ENCODE measurements at regions not wholly inside any gene's neighbourhood (a gene's known extent, or its start where the extent isn't known, plus 50 kb on each side); places are given as distances from the start of the nearest gene placed in this dataset.
"Not testable (repeated sequence)": the region's sequence is repeated elsewhere in the genome, so short reads cannot be mapped to it uniquely, and the experiment has no call there.

GRCh38 chr7:101749891-101750290, 67.5 kb upstream of the CUX1 start:
- ChIA-PET POLR2A (no interaction called here), CTCF (no interaction called here)
- DNase-seq: no peak
- Histone ChIP-seq H3K36me3 (ENCODE audit: insufficient read depth, low read length) (no peaks in the 10 kb centered on the region), H3K27me3 (ENCODE audit: insufficient read depth, low read length, poor library complexity, severe bottlenecking) (no peaks in the 10 kb centered on the region), H3K27ac (ENCODE audit: low read depth, low read length) (no peak overlapping the region), H3K4me1 (ENCODE audit: insufficient read depth, low read length) (peaks cover 5% of the 10 kb centered on the region), H3K9me3 (ENCODE audit: low read length) (no peaks in the 10 kb centered on the region), H3K4me3 (ENCODE audit: low read length) (no peak overlapping the region)
- H3K27me3 Mint-ChIP-seq: peaks cover 2 to 28% of the 10 kb centered on the region in 2 donors
- H3K27ac Mint-ChIP-seq: no peak overlapping the region
- H3K36me3 Mint-ChIP-seq: no peaks in the 10 kb centered on the region
- no peak overlapping the region for H3K4me3 Mint-ChIP-seq
- H3K4me1 Mint-ChIP-seq: peaks cover 8 to 11% (median 9%) of the 10 kb centered on the region in 3 donors
- no peaks in the 10 kb centered on the region for H3K9me3 Mint-ChIP-seq

GRCh38 chr7:101753316-101753715, 64.1 kb upstream of the CUX1 start:
- Histone ChIP-seq H3K4me3 (ENCODE audit: low read length) (no peak overlapping the region), H3K9me3 (ENCODE audit: low read length) (no peaks in the 10 kb centered on the region), H3K27me3 (ENCODE audit: insufficient read depth, low read length, poor library complexity, severe bottlenecking) (no peaks in the 10 kb centered on the region), H3K4me1 (ENCODE audit: insufficient read depth, low read length) (peaks cover 5% of the 10 kb centered on the region), H3K36me3 (ENCODE audit: insufficient read depth, low read length) (no peaks in the 10 kb centered on the region), H3K27ac (ENCODE audit: low read depth, low read length) (no peak overlapping the region)
- H3K9me3 Mint-ChIP-seq: no peaks in the 10 kb centered on the region
- no peaks in the 10 kb centered on the region for H3K36me3 Mint-ChIP-seq
- ChIA-PET CTCF (interaction anchor here (1.6 kb wide), 1 partner anchor 10 kb away, joined by 13 read pairs; no protein-coding TSS in a partner anchor), POLR2A (no interaction called here)
- H3K4me3 Mint-ChIP-seq: peak overlapping the region in 4 of 7 donors; percentile 3 to 48 (median 16)
- DNase-seq: no peak
- peaks cover 10 to 14% (median 12%) of the 10 kb centered on the region in 3 donors for H3K4me1 Mint-ChIP-seq
- peaks cover 4 to 23% of the 10 kb centered on the region in 2 donors for H3K27me3 Mint-ChIP-seq
- no peak overlapping the region for H3K27ac Mint-ChIP-seq

GRCh38 chr7:101754424-101755159, 62.8 kb upstream of the CUX1 start:
- H3K36me3 ChIP-seq (ENCODE audit: insufficient read depth, low read length): no peaks in the 10 kb centered on the region
- peaks cover 5% of the 10 kb centered on the region for H3K4me1 ChIP-seq (ENCODE audit: insufficient read depth, low read length)
- Mint-ChIP-seq H3K4me1 (peaks cover 10 to 14% (median 12%) of the 10 kb centered on the region in 3 donors), H3K9me3 (no peaks in the 10 kb centered on the region), H3K36me3 (no peaks in the 10 kb centered on the region), H3K27me3 (peaks cover 4 to 20% of the 10 kb centered on the region in 2 donors), H3K27ac (peak overlapping the region in 6 of 8 donors; percentile 13 to 80 (median 74)), H3K4me3 (peak overlapping the region; percentile 62 to 86 (median 78))
- ChIA-PET POLR2A (no interaction called here), CTCF (no interaction called here)
- no peaks in the 10 kb centered on the region for H3K27me3 ChIP-seq (ENCODE audit: insufficient read depth, low read length, poor library complexity, severe bottlenecking)
- H3K9me3 ChIP-seq (ENCODE audit: low read length): no peaks in the 10 kb centered on the region
- peak in 1 of 5 donors; percentile 12 for DNase-seq
- peak overlapping the region; percentile 29 for H3K4me3 ChIP-seq (ENCODE audit: low read length)
- no peak overlapping the region for H3K27ac ChIP-seq (ENCODE audit: low read depth, low read length)

GRCh38 chr7:101757879-101758278, 59.5 kb upstream of the CUX1 start:
- Histone ChIP-seq H3K9me3 (ENCODE audit: low read length) (no peaks in the 10 kb centered on the region), H3K4me1 (ENCODE audit: insufficient read depth, low read length) (peaks cover 5% of the 10 kb centered on the region), H3K27me3 (ENCODE audit: insufficient read depth, low read length, poor library complexity, severe bottlenecking) (no peaks in the 10 kb centered on the region), H3K36me3 (ENCODE audit: insufficient read depth, low read length) (no peaks in the 10 kb centered on the region), H3K27ac (ENCODE audit: low read depth, low read length) (no peak overlapping the region), H3K4me3 (ENCODE audit: low read length) (no peak overlapping the region)
- no peaks in the 10 kb centered on the region for H3K36me3 Mint-ChIP-seq
- peaks cover 2 to 7% of the 10 kb centered on the region in 2 donors for H3K27me3 Mint-ChIP-seq
- no peaks in the 10 kb centered on the region for H3K9me3 Mint-ChIP-seq
- H3K4me3 Mint-ChIP-seq: no peak overlapping the region
- DNase-seq: no peak
- H3K27ac Mint-ChIP-seq: no peak overlapping the region
- H3K4me1 Mint-ChIP-seq: peaks cover 10 to 14% (median 12%) of the 10 kb centered on the region in 3 donors
- ChIA-PET CTCF (interaction anchor here (1.3 kb wide), 1 partner anchor 14 kb away, joined by 9 read pairs; no protein-coding TSS in a partner anchor), POLR2A (no interaction called here)

- H3K27me3 ChIP-seq (ENCODE audit: insufficient read depth, low read length, poor library complexity, severe bottlenecking); H3K4me3 ChIP-seq (ENCODE audit: low read length); H3K4me1 ChIP-seq (ENCODE audit: insufficient read depth, low read length); POLR2A ChIA-PET; H3K4me3 Mint-ChIP-seq; H3K36me3 Mint-ChIP-seq; DNase-seq; H3K9me3 Mint-ChIP-seq; H3K27ac Mint-ChIP-seq; H3K36me3 ChIP-seq (ENCODE audit: insufficient read depth, low read length); H3K9me3 ChIP-seq (ENCODE audit: low read length); H3K27ac ChIP-seq (ENCODE audit: low read depth, low read length); H3K27me3 Mint-ChIP-seq: not testable (repeated sequence)
- H3K4me1 Mint-ChIP-seq: peaks cover 10 to 14% (median 12%) of the 10 kb centered on the region in 3 donors
- CTCF ChIA-PET: interaction anchor here (1.3 kb wide), 1 partner anchor 15 kb away, joined by 9 read pairs; no protein-coding TSS in a partner anchor
These were observed 58.9 kb upstream of the CUX1 start for GRCh38 chr7:101758519-101758918.

GRCh38 chr7:101764221-101764620, 53.2 kb upstream of the CUX1 start:
- CTCF ChIA-PET: no interaction called here
- no peaks in the 10 kb centered on the region for H3K4me1 ChIP-seq (ENCODE audit: insufficient read depth, low read length)

GRCh38 chr7:101767544-101767943, 49.9 kb upstream of the CUX1 start:
- Histone ChIP-seq H3K27me3 (ENCODE audit: insufficient read depth, low read length, poor library complexity, severe bottlenecking) (no peaks in the 10 kb centered on the region), H3K36me3 (ENCODE audit: insufficient read depth, low read length) (no peaks in the 10 kb centered on the region), H3K9me3 (ENCODE audit: low read length) (no peaks in the 10 kb centered on the region), H3K27ac (ENCODE audit: low read depth, low read length) (no peak overlapping the region), H3K4me3 (ENCODE audit: low read length) (no peak overlapping the region), H3K4me1 (ENCODE audit: insufficient read depth, low read length) (no peaks in the 10 kb centered on the region)
- ChIA-PET POLR2A (no interaction called here), CTCF (no interaction called here)
- DNase-seq: no peak
- H3K9me3 Mint-ChIP-seq: no peaks in the 10 kb centered on the region
- H3K4me3 Mint-ChIP-seq: no peak overlapping the region
- no peaks in the 10 kb centered on the region for H3K4me1 Mint-ChIP-seq
- peaks cover 0 to 2% (median 0%) of the 10 kb centered on the region in 3 donors for H3K36me3 Mint-ChIP-seq
- peaks cover 5 to 9% of the 10 kb centered on the region in 2 donors for H3K27me3 Mint-ChIP-seq
- H3K27ac Mint-ChIP-seq: no peak overlapping the region

More at GRCh38 chr7:101764221-101764620, 53.2 kb upstream of the CUX1 start:
- no peaks in the 10 kb centered on the region for H3K4me1 Mint-ChIP-seq
- no peaks in the 10 kb centered on the region for H3K27me3 ChIP-seq (ENCODE audit: insufficient read depth, low read length, poor library complexity, severe bottlenecking)
- no peak overlapping the region for H3K4me3 ChIP-seq (ENCODE audit: low read length)
- H3K27ac Mint-ChIP-seq: peak overlapping the region in 1 of 8 donors; percentile 20
- H3K27me3 Mint-ChIP-seq: peaks cover 0 to 4% of the 10 kb centered on the region in 2 donors
- no peaks in the 10 kb centered on the region for H3K9me3 Mint-ChIP-seq
- no peak overlapping the region for H3K4me3 Mint-ChIP-seq
- POLR2A ChIA-PET: no interaction called here
- DNase-seq: no peak
- H3K36me3 ChIP-seq (ENCODE audit: insufficient read depth, low read length): no peaks in the 10 kb centered on the region
- no peaks in the 10 kb centered on the region for H3K36me3 Mint-ChIP-seq
- no peak overlapping the region for H3K27ac ChIP-seq (ENCODE audit: low read depth, low read length)
- H3K9me3 ChIP-seq (ENCODE audit: low read length): no peaks in the 10 kb centered on the region
